Skeletal muscle cell (primary cell): ENCODE measurements at regions not wholly inside any gene's neighbourhood (a gene's known extent, or its start where the extent isn't known, plus 50 kb on each side); places are given as distances from the start of the nearest gene placed in this dataset.
A peak's percentile ranks its signal among the peaks of the same experiment; 100 is the strongest.
"Not testable (repeated sequence)": the region's sequence is repeated elsewhere in the genome, so short reads cannot be mapped to it uniquely, and the experiment has no call there.

Experiments
- DNase-seq: peaks from one replicate; pipeline ENCODE4 v3.0.0-alpha.2; 2010; ENCODE audit warnings: low read depth
- H3K4me3 ChIP-seq: 2 replicates; pipeline ENCODE4 v1.5.1; 2011; ENCODE audit warnings: low read depth, mild to moderate bottlenecking, control low read depth, low read length, moderate library complexity

DNA sequence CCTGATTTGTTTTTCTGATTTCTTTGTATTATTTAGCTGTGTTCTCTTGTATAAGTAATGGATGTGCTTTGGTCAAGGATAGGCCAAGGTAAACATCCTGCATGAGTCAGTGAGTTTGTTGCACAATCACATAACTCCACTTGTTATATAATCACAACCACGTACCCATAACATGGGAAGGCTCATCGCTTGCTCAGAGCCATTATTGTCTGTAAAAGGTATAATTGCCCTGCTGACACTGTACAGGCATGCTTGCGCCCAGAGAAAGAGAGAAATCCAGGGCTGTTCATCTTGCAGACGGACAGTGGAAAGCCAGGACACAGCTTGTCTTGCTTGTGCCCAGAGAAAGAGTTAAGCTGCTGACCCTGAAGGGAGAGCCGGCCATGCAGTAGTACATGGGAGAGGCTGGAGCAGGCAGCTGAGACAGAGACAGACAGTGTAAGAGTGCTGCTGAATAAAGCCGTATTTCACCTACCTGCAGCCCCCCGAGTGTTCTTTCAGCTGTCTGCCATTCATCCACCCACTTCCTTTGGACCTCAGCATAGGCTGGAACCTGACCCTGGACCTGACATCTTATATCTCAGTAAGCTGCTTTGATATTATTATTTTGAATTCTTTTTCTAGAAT, 174.7 kb upstream of the DAAM1 start:
- no peak overlapping the region for H3K4me3 ChIP-seq
- no peak for DNase-seq

DNA sequence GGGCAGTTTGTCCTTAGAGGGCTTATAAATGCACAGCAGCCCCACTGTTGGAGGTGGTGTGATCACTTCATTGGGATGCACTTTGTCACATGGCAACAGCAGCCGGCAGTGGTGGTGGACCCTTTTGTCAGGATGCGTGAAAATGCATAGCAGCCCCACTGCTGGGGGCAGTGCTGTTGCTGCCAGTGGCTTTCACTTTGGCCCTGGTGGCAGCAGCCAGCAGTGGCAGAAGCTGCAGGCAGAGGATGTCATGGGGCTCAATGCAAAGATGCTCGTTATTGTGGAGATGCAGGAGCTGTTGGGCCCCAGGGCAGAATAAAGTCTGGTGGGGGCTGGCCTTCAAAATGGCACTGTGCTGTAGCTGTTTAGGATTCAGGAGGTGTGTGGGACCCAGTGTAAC, 173.0 kb upstream of the DAAM1 start:
- H3K4me3 ChIP-seq, result no peak overlapping the region
- no peak for DNase-seq

- H3K4me3 ChIP-seq, result no peak overlapping the region
- no peak for DNase-seq
Measured at GRCh38 chr14:59017285-59017965, 171.0 kb upstream of the DAAM1 start.

GRCh38 chr14:59018460-59018859, 170.0 kb upstream of the DAAM1 start:
- DNase-seq, result no peak
- no peak overlapping the region for H3K4me3 ChIP-seq

- H3K4me3 ChIP-seq, result no peak overlapping the region
- DNase-seq, result no peak
Measured at GRCh38 chr14:59018978-59019377, 169.5 kb upstream of the DAAM1 start.

DNA sequence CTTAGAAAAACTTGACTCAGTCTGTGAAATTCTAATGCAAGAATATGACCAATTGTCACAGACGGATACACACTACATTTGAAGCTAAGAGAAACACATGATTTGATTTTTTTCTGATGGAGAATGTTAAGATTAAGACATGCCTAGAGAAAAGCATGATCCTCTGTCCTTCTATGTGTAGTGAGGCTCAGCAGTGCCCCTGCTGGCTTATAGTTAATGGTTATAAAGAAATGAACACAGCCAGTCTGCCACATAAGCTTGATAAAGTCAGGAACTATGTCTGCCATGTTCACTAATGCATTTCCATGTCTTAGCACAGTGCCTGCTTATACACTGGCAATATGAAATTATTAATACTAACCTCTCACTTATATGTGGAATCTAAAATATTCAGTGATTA, 168.1 kb upstream of the DAAM1 start:
- no peak for DNase-seq
- no peak overlapping the region for H3K4me3 ChIP-seq

DNA sequence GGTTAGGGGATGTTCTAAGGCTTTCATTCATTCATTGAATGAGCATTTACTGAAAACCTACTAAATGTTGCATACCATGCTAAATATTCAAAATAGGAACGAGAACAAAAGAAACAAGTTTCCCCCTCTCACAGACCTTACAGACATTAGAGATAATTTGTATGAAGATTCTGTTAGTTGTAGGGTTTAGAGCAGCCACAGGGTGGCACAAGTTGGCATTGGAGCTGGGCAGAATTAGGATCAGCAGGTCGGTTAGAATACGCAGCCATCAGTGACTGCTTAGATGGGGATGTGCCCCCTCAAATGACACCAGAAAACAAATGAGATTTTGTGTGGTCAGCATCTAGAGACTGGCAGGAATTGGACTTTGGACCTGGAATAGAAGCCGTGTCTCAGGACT, 166.3 kb upstream of the DAAM1 start:
- no peak overlapping the region for H3K4me3 ChIP-seq
- DNase-seq, result no peak

GRCh38 chr14:59026081-59026480, 162.4 kb upstream of the DAAM1 start:
- DNase-seq, result no peak
- H3K4me3 ChIP-seq, result no peak overlapping the region

- H3K4me3 ChIP-seq, DNase-seq: not testable (repeated sequence)
Measured at GRCh38 chr14:59026640-59027039, 161.8 kb upstream of the DAAM1 start.

DNA sequence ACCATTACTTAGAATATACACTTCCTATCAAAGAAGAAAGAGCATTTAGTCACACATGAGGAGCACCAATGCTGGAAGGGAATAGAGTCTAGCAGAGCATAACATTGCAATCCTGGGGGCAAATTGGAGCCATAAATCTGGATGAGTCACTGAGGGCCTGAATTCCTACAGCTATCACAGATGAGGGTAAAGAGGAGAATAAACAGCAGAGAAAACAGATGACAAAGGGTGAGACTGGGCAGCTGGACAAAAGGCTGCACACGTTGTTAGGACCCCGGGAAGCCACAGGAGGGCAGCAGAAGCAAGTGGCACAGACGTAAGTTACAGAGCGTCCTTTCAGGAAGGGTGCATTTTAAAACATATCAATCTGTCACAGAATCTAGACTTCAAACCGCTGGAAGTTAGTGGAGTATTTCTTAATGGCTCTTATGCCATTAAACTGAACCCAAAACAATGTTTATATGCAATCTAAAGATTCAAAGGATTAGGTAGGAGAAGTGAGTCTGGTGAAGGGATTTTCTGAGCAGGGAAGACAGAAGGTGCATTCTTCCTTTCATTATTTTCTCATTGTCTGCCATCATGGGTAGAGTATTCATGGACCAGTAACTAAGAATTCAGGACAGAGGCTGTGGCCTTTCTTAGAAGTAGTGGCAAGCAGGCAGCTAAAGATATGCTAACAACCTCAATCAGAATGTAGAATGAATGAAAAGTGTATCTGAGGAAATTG, 159.8 kb upstream of the DAAM1 start:
- no peak overlapping the region for H3K4me3 ChIP-seq
- DNase-seq, result peak; percentile 91

DNA sequence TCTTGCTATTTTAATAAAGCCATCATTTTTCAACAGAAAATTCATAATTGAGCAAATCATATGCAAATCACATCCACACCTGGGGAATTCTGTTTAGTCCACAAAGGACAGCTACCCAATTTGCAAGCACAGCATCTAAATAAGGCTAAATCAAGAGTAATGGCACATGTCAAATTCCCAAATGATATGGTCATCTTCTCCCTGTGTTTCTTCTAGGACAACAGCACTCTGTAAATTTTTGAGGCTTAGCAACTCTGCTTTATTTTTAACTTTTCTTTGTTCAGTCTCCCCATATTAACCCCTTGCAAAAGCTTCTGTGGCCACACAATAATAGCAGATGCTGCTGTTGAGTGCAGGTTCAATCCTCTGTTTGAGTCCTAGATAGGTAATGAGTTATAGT, 155.6 kb upstream of the DAAM1 start:
- no peak for DNase-seq

GRCh38 chr14:59036134-59036533, 152.3 kb upstream of the DAAM1 start:
- no peak for DNase-seq
- no peak overlapping the region for H3K4me3 ChIP-seq

More for the DNA sequence above, 155.6 kb upstream of the DAAM1 start:
- H3K4me3 ChIP-seq, result no peak overlapping the region

DNA sequence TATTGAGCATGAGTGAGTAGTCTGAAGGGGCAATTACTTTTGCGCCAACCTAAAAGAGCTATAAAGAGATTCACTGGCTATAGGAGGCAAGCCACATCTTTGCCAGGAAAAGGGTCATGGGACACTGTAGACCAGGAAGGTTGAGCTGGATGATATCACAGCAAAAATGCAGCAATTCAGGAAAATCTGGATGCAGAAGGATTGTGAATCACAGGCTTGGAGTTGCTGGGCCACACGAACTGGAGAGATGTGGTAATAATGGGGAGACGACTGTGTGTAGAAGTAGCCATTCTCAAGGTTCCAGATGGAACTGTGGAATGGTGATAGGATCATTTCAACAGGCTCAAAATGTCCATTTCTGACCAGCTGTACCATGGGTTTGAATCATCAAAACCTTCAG, 151.4 kb upstream of the DAAM1 start:
- DNase-seq, result no peak
- H3K4me3 ChIP-seq, result no peak overlapping the region

DNA sequence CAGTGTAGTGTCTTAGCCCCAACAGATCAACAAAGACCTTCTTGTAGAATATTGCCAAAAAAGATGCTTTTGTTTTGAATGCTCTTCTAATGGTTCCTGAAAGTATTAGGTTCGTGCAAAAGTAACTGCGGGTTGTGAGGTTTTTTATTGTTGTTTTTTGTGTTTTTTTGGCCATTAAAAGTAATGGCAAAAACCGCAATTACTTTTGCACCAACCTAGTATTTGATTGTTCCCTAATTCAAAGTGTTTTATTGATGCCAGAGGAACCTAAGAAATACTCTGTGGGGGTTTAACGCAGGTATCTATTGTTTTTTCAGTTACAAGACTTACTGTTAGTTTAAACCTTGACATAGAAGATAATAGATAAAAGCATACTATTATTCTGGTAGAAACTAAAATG, 150.8 kb upstream of the DAAM1 start:
- no peak overlapping the region for H3K4me3 ChIP-seq
- no peak for DNase-seq

DNA sequence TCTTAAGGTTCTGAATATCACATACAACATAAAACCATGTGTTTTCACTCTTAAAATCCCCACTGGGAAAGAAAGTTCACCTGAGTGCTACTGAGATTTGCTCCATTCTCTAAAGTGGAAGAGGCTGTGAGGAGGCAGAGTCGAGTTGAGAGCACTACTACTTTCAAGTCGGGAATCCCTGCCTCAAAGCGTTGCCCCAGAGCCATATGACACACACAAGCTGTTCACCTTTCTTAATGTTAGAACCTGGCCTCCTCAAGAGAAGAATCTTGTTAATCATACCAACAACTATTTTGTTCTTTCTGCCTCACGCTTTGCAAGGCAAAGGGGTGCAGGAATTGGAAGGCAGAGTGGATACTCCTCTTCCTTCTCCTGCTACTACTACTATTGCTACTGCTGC, 149.7 kb upstream of the DAAM1 start:
- H3K4me3 ChIP-seq, result no peak overlapping the region
- no peak for DNase-seq

DNA sequence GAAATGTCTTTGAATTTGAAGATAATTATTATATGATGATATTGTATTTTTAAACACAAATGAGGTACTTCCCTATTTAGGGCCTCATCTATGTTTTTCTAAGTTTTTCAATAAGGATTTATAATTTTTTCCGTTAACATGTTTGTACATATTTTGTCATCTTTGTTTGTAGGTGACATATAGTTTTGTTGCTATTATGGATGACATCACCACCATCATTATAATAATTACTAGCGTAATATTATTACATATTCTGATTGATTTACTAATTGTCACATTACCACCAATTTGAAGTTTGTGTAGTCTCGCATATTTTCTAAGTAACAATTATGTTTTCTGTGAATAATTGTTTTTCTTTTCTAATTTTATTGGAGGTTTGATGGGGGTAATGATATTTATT, 147.2 kb upstream of the DAAM1 start:
- DNase-seq, result no peak

DNA sequence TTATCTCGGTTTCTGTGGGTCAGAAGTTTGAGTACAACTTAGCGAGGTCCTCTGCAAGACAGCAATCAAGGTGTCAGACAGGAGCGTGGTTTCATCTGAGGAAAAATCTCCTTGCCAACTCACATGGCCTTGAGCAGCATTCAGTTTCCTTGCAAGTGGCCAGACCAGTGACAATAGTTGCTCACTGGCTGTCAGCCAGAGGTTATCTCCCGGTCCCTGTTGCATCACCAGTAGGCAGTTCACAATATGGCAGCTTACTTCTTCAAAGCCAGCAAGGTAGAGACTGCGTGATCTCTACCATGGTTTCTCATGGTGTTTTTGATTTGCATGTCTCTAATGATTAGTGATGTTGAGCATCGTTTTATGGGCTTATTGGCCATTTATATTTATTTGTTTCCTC, 143.8 kb upstream of the DAAM1 start:
- DNase-seq, result no peak
- H3K4me3 ChIP-seq, result no peak overlapping the region

More for the DNA sequence above, 147.2 kb upstream of the DAAM1 start:
- H3K4me3 ChIP-seq, result no peak overlapping the region

DNA sequence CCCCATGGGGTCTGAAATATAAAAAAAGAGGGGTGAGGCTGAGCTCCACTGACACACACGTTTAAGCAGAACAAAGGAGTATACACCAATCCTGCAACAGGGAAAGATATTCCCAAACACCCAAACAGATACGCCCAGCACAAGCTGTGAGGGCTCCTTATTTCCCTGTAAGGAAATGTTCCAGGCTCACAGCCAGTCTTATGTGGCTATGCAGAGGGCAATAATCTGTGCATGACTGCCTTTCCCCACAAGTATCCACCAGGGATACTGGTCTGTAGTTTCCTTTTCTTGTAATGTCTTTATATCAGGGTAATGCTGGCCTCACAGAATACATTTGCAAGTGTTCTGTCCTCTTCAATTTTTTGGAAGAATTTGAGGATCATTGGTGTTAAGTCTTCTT, 141.7 kb upstream of the DAAM1 start:
- DNase-seq, result no peak
- H3K4me3 ChIP-seq, result no peak overlapping the region

GRCh38 chr14:59055006-59055405, 133.5 kb upstream of the DAAM1 start:
- no peak for DNase-seq
- no peak overlapping the region for H3K4me3 ChIP-seq

DNA sequence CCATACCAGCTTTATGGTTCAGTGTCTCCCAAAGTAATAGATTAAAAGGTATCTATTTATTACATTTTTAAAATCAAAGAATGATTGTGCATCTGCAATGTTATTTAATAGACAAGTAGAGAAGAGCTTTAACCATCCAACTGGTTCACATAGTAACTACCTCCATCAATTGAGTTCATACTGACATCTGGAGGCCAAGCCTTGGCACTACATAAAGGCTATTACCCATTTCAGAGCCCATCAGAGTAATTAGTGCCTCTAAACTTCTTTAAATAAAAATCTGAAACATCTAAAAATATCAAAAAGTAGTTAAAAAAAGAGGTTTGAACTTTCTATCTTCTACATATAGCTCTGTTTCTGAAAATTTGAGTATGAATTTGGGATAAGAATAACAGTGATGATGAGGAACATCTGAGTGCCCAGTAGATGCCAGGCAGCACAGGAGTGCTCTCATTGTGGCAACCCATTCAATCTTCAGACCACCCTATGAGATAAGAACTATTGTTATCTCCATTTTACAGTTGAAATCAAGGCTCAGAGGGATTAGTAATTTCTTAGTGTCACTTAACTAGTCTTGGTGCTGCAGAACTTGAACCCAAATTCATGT, 132.9 kb upstream of the DAAM1 start:
- DNase-seq, result peak; percentile 11
- H3K4me3 ChIP-seq, result no peak overlapping the region
